SK-N-SH (cell line): ENCODE measurements at regions not wholly inside any gene's neighbourhood (a gene's known extent, or its start where the extent isn't known, plus 50 kb on each side); places are given as distances from the start of the nearest gene placed in this dataset.

Experiments
- CTCF ChIA-PET: fragments of 300-600, 350-600 bp; formaldehyde crosslinking; extraction: SDS; loops from one replicate; lab custom pipeline; 2021; lab: Yijun Ruan, JAX
- POLR2A ChIA-PET: fragments of 350-600 bp; sonication (Branson Sonifier 250); formaldehyde crosslinking; extraction: SDS; loops from one replicate; lab custom pipeline; 2020; ENCODE audit warnings: antibody characterized with exemption, inconsistent platforms; lab: Yijun Ruan, JAX
- DNase-seq: peaks from one replicate; pipeline ENCODE4 v3.0.0; 2012
- H2AFZ ChIP-seq: fragments of 200-600 bp; sonication (generic); 2 replicates; pipeline ENCODE4 v1.8.1; 2016; ENCODE audit warnings: antibody characterized with exemption, mild to moderate bottlenecking, low read depth
- H3F3A ChIP-seq: fragments of 200-600 bp; sonication (generic); replicated peaks from 2 replicates; pipeline ENCODE3; 2016; ENCODE audit warnings: antibody characterized with exemption, mild to moderate bottlenecking; ENCODE audit not compliant: insufficient read depth
- H3K27ac ChIP-seq, 2 experiments: fragments of 200-500 bp in 1 of 2; fragments of 200-600 bp in 1 of 2; sonication (Bioruptor generic) in 1 of 2; sonication (generic), shearing (Covaris generic) in 1 of 2; 2 replicates each; pipeline versions ENCODE4 v1.5.1 to v1.6.1; 2014 to 2016; ENCODE audit warnings: low read depth in 2 of 2, inconsistent platforms in 1 of 2, low read length in 1 of 2, mild to moderate bottlenecking in 1 of 2, mixed read lengths in 1 of 2
- H3K27me3 ChIP-seq: fragments of 200-600 bp; sonication (generic), shearing (Covaris generic); 2 replicates; pipeline ENCODE4 v1.6.1; 2016; ENCODE audit warnings: mixed run types; ENCODE audit not compliant: insufficient read depth
- H3K36me3 ChIP-seq, 2 experiments: fragments of 200-500 bp in 1 of 2; fragments of 200-600 bp in 1 of 2; sonication (Bioruptor generic) in 1 of 2; sonication (generic) in 1 of 2; replicated peaks in 1 of 2; 2 replicates each; pipeline versions ENCODE3 to v1.5.1; 2014 to 2016; ENCODE audit warnings: low read length in 1 of 2, mild to moderate bottlenecking in 1 of 2; ENCODE audit not compliant: insufficient read depth in 2 of 2, control insufficient read depth in 1 of 2
- H3K4me1 ChIP-seq, 2 experiments: fragments of 200-500 bp in 1 of 2; fragments of 200-600 bp in 1 of 2; sonication (Bioruptor generic) in 1 of 2; sonication (generic), shearing (Covaris generic) in 1 of 2; 2 replicates each; pipeline versions ENCODE4 v1.5.1 to v1.6.1; 2014 to 2016; ENCODE audit warnings: low read depth in 1 of 2, low read length in 1 of 2, mixed run types in 1 of 2; ENCODE audit not compliant: insufficient read depth in 2 of 2, control insufficient read depth in 1 of 2
- H3K4me2 ChIP-seq: fragments of 200-600 bp; sonication (generic), shearing (Covaris generic); 2 replicates; pipeline ENCODE4 v1.6.1; 2017; ENCODE audit warnings: mixed run types
- H3K4me3 ChIP-seq, 2 experiments: fragments of 200-500 bp in 1 of 2; fragments of 200-600 bp in 1 of 2; sonication (Bioruptor generic) in 1 of 2; sonication (generic), shearing (Covaris generic) in 1 of 2; 2 replicates each; pipeline versions ENCODE4 v1.5.1 to v1.8.1; 2014 to 2016; ENCODE audit warnings: low read depth in 2 of 2, inconsistent platforms in 1 of 2, low read length in 1 of 2, mild to moderate bottlenecking in 1 of 2, mixed read lengths in 1 of 2, moderate library complexity in 1 of 2
- H3K79me2 ChIP-seq: fragments of 200-600 bp; sonication (generic); 2 replicates; pipeline ENCODE4 v1.8.1; 2017; ENCODE audit warnings: mild to moderate bottlenecking; ENCODE audit not compliant: insufficient read depth
- H3K9ac ChIP-seq: fragments of 200-600 bp; sonication (generic); 2 replicates; pipeline ENCODE4 v1.6.1; 2017; ENCODE audit warnings: mixed run types
- H3K9me2 ChIP-seq: fragments of 200-600 bp; sonication (generic); 2 replicates; pipeline ENCODE4 v1.6.1; 2017; ENCODE audit warnings: mixed run types
- H3K9me3 ChIP-seq: fragments of 200-600 bp; sonication (generic); 2 replicates; pipeline ENCODE4 v1.6.1; 2017; ENCODE audit warnings: mixed run types, mild to moderate bottlenecking, moderate library complexity
- H4K20me1 ChIP-seq: fragments of 200-600 bp; sonication (generic); 2 replicates; pipeline ENCODE4 v1.6.1; 2017; ENCODE audit warnings: mild to moderate bottlenecking, mixed run types; ENCODE audit not compliant: insufficient read depth
- CHD2 ChIP-seq: fragments of 150-350 bp; IDR thresholded peaks from 2 replicates; pipeline ENCODE4 v1.6.1; 2018; ENCODE audit warnings: low read length; ENCODE audit not compliant: partially characterized antibody
- ELF1 ChIP-seq: IDR thresholded peaks from 2 replicates; pipeline ENCODE4 v1.4.0; 2012
- EP300 ChIP-seq, 2 experiments: IDR thresholded peaks; 2 replicates each; pipeline versions ENCODE4 v1.4.0 to v1.6.1; 2012; ENCODE audit warnings: borderline replicate concordance in 1 of 2, low read depth in 1 of 2, low read length in 1 of 2
- FOXM1 ChIP-seq: IDR thresholded peaks from 2 replicates; pipeline ENCODE4 v1.4.0; 2012; ENCODE audit warnings: low read depth, mild to moderate bottlenecking
- GABPA ChIP-seq: IDR thresholded peaks from 2 replicates; pipeline ENCODE4 v1.4.0; 2012; ENCODE audit warnings: low read depth, mild to moderate bottlenecking
- NFIC ChIP-seq: IDR thresholded peaks from 2 replicates; pipeline ENCODE4 v1.4.0; 2012; ENCODE audit warnings: borderline replicate concordance
- PBX3 ChIP-seq: IDR thresholded peaks from 2 replicates; pipeline ENCODE4; 2012
- POLR2AphosphoS5 ChIP-seq: IDR thresholded peaks from 2 replicates; pipeline ENCODE4 v1.6.1; 2012; ENCODE audit warnings: low read depth, low read length
- RAD21 ChIP-seq: IDR thresholded peaks from 2 replicates; pipeline ENCODE4 v1.6.1; 2012; ENCODE audit warnings: mild to moderate bottlenecking, low read length
- RFX5 ChIP-seq: IDR thresholded peaks from 2 replicates; pipeline ENCODE4 v1.6.1; 2012; ENCODE audit warnings: mild to moderate bottlenecking, improper control_type of control experiment, low read length
- TCF12 ChIP-seq: IDR thresholded peaks from 2 replicates; pipeline ENCODE4 v1.4.0; 2012
- TEAD4 ChIP-seq: IDR thresholded peaks from 2 replicates; pipeline ENCODE4 v1.4.0; 2012; ENCODE audit warnings: mild to moderate bottlenecking, borderline replicate concordance; ENCODE audit not compliant: insufficient read depth
- USF1 ChIP-seq: IDR thresholded peaks from 2 replicates; pipeline ENCODE4 v1.4.0; 2012; ENCODE audit warnings: low read depth, borderline replicate concordance
- ZBTB33 ChIP-seq: IDR thresholded peaks from 2 replicates; pipeline ENCODE4 v1.4.0; 2012; ENCODE audit warnings: low read depth, borderline replicate concordance
- WGBS: methylation state at CpG from one replicate; pipeline ENCODE4 v1.1.6; 2017; ENCODE audit warnings: low lambda C conversion rate; 5-methylcytosine and 5-hydroxymethylcytosine counted together

- Histone ChIP-seq H3K9ac (no peak overlapping the region), H3K27ac (no peak overlapping the region), H3K4me2 (no peak overlapping the region)
These were observed 65.0 kb upstream of the TOX2 start for GRCh38 chr20:43849496-43850186.

GRCh38 chr20:43846516-43846905 lies 68.1 kb upstream of the TOX2 start:
- no peak for TF ChIP-seq POLR2AphosphoS5
- no peak for TF ChIP-seq TEAD4
- TF ChIP-seq PBX3 = no peak
- TF ChIP-seq FOXM1 = no peak
- TF ChIP-seq ZBTB33 = no peak
- TF ChIP-seq EP300 (IDR thresholded peaks at IDR 0.05; ENCODE audit: borderline replicate concordance in 1 of 2, low read depth in 1 of 2, low read length in 1 of 2) = no peak
- Histone ChIP-seq H3K9me2 (no peaks in the 10 kb centered on the region), H3K9me3 (no peaks in the 10 kb centered on the region), H3K79me2 (no peaks in the 10 kb centered on the region), H3K4me1 (peaks cover 4 to 20% of the 10 kb centered on the region in 2 experiments; a peak in 2 of 4 replicates), H2AFZ (no peak overlapping the region), H3K4me3 (no peak overlapping the region), H3K27ac (no peak overlapping the region), H4K20me1 (no peaks in the 10 kb centered on the region), H3K9ac (no peak overlapping the region), H3K36me3 (no peaks in the 10 kb centered on the region), H3F3A (peaks cover 11% of the 10 kb centered on the region), H3K4me2 (no peak overlapping the region), H3K27me3 (no peaks in the 10 kb centered on the region)
- WGBS = 90% methylated on average over 5 of the region's 6 CpGs
- ChIA-PET CTCF (interaction anchor here (1.4 to 3.8 kb wide), 2 partner anchors 96 to 234 kb away, joined by 6 to 31 read pairs; no protein-coding TSS in a partner anchor), POLR2A (no interaction called here)
- DNase-seq = no peak

More at GRCh38 chr20:43849496-43850186, 65.0 kb upstream of the TOX2 start:
- peaks cover 0 to 11% of the 10 kb centered on the region in 2 experiments; a peak in 2 of 4 replicates for H3K4me1 ChIP-seq
- no peak overlapping the region for H3K4me3 ChIP-seq
- POLR2A ChIA-PET = no interaction called here
- H3K9me2 ChIP-seq = no peaks in the 10 kb centered on the region
- H4K20me1 ChIP-seq = no peaks in the 10 kb centered on the region
- H3F3A ChIP-seq = peaks cover 8% of the 10 kb centered on the region
- no peaks in the 10 kb centered on the region for H3K27me3 ChIP-seq
- no peaks in the 10 kb centered on the region for H3K79me2 ChIP-seq
- no peak overlapping the region for H2AFZ ChIP-seq
- 71% methylated on average over 13 of the region's 13 CpGs for WGBS
- TF ChIP-seq TCF12 = no peak
- no peak for TF ChIP-seq NFIC
- no peak for TF ChIP-seq CHD2
- TF ChIP-seq ELF1 = no peak
- TF ChIP-seq USF1 = no peak
- TF ChIP-seq RFX5 = no peak
- TF ChIP-seq EP300 (IDR thresholded peaks at IDR 0.05; ENCODE audit: borderline replicate concordance in 1 of 2, low read depth in 1 of 2, low read length in 1 of 2) = no peak
- TF ChIP-seq GABPA = no peak
- TF ChIP-seq RAD21 = no peak
- CTCF ChIA-PET = interaction anchor here (2.3 kb wide), 1 partner anchor 10 kb away, joined by 7 read pairs; no protein-coding TSS in a partner anchor
- no peak for DNase-seq
- H3K9me3 ChIP-seq = no peaks in the 10 kb centered on the region
- H3K36me3 ChIP-seq = no peaks in the 10 kb centered on the region
